ENCODE measurements at regions not wholly inside any gene's neighbourhood (a gene's known extent, or its start where the extent isn't known, plus 50 kb on each side); places are given as distances from the start of the nearest gene placed in this dataset.

DNA sequence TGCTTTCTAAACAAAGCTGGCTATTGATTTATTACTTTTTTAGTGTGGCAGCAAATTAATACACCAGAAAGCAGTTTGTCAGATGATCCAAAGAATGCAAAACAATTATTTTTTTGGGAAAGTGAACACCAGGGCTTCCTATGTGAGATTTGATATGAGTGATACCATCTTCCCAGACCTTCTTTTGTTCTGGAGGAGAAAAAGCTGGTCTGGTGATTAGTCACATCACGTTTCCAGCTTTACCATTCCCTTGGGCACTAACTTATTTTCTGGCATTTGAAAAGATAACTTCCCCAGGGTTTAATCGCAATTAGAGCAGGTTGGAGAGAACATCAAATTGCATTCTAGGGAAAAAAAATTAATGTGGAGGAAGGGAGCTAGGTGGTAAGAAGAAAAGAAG lies 182.9 kb upstream of the TANK start:
- H3K9me2 ChIP-seq (ENCODE audit: insufficient read depth) = no peaks in the 10 kb centered on the region
- Mint-ChIP-seq H3K9me3 (peaks cover 13% of the 10 kb centered on the region; the same call in 2 of the 3 replicates), H3K27ac (no peak overlapping the region), H3K27me3 (ENCODE audit: insufficient read depth, low read depth, poor library complexity) (peaks cover 1% of the 10 kb centered on the region), H3K4me1 (no peaks in the 10 kb centered on the region), H3K4me3 (no peak overlapping the region), H3K36me3 (ENCODE audit: low read depth) (peaks cover 9% of the 10 kb centered on the region; the same call in 2 of the 3 replicates)
- H3K27ac ChIP-seq (ENCODE audit: low read depth) = no peak overlapping the region
- H3K79me2 ChIP-seq (replicated peaks; ENCODE audit: insufficient read depth) = no peaks in the 10 kb centered on the region
- DNase-seq (ENCODE audit: low spot score) (no peak), ATAC-seq (no peak)
- no peaks in the 10 kb centered on the region for H3K4me1 ChIP-seq (ENCODE audit: insufficient read depth)
- no peak overlapping the region for H3K4me3 ChIP-seq
- H2AFZ ChIP-seq = no peak overlapping the region
- H3K36me3 ChIP-seq (ENCODE audit: insufficient read depth) = no peaks in the 10 kb centered on the region
- TF ChIP-seq CTCF (conservative IDR thresholded peaks at IDR 0.05; ENCODE audit: low read depth in 2 of 2) (no peak), EZH2phosphoT487 (IDR thresholded peaks at IDR 0.05; ENCODE audit: unreplicated experiment) (no peak), CREB1 (CRISPR knock-in tag; IDR thresholded peaks at IDR 0.05; ENCODE audit: low read depth) (no peak), STAT1 (IDR thresholded peaks at IDR 0.05; ENCODE audit: unreplicated experiment) (no peak), POLR2AphosphoS5 (IDR thresholded peaks at IDR 0.05; ENCODE audit: low read depth) (no peak), NANOG (IDR thresholded peaks at IDR 0.05; ENCODE audit: borderline replicate concordance) (no peak), ZNF331 (CRISPR knock-in tag; IDR thresholded peaks at IDR 0.05; ENCODE audit: low read depth) (no peak), JUNB (IDR thresholded peaks at IDR 0.05; ENCODE audit: unreplicated experiment) (no peak), ZNF114 (CRISPR knock-in tag; IDR thresholded peaks at IDR 0.05) (no peak)
- TF ChIP-seq, protein P1, sequence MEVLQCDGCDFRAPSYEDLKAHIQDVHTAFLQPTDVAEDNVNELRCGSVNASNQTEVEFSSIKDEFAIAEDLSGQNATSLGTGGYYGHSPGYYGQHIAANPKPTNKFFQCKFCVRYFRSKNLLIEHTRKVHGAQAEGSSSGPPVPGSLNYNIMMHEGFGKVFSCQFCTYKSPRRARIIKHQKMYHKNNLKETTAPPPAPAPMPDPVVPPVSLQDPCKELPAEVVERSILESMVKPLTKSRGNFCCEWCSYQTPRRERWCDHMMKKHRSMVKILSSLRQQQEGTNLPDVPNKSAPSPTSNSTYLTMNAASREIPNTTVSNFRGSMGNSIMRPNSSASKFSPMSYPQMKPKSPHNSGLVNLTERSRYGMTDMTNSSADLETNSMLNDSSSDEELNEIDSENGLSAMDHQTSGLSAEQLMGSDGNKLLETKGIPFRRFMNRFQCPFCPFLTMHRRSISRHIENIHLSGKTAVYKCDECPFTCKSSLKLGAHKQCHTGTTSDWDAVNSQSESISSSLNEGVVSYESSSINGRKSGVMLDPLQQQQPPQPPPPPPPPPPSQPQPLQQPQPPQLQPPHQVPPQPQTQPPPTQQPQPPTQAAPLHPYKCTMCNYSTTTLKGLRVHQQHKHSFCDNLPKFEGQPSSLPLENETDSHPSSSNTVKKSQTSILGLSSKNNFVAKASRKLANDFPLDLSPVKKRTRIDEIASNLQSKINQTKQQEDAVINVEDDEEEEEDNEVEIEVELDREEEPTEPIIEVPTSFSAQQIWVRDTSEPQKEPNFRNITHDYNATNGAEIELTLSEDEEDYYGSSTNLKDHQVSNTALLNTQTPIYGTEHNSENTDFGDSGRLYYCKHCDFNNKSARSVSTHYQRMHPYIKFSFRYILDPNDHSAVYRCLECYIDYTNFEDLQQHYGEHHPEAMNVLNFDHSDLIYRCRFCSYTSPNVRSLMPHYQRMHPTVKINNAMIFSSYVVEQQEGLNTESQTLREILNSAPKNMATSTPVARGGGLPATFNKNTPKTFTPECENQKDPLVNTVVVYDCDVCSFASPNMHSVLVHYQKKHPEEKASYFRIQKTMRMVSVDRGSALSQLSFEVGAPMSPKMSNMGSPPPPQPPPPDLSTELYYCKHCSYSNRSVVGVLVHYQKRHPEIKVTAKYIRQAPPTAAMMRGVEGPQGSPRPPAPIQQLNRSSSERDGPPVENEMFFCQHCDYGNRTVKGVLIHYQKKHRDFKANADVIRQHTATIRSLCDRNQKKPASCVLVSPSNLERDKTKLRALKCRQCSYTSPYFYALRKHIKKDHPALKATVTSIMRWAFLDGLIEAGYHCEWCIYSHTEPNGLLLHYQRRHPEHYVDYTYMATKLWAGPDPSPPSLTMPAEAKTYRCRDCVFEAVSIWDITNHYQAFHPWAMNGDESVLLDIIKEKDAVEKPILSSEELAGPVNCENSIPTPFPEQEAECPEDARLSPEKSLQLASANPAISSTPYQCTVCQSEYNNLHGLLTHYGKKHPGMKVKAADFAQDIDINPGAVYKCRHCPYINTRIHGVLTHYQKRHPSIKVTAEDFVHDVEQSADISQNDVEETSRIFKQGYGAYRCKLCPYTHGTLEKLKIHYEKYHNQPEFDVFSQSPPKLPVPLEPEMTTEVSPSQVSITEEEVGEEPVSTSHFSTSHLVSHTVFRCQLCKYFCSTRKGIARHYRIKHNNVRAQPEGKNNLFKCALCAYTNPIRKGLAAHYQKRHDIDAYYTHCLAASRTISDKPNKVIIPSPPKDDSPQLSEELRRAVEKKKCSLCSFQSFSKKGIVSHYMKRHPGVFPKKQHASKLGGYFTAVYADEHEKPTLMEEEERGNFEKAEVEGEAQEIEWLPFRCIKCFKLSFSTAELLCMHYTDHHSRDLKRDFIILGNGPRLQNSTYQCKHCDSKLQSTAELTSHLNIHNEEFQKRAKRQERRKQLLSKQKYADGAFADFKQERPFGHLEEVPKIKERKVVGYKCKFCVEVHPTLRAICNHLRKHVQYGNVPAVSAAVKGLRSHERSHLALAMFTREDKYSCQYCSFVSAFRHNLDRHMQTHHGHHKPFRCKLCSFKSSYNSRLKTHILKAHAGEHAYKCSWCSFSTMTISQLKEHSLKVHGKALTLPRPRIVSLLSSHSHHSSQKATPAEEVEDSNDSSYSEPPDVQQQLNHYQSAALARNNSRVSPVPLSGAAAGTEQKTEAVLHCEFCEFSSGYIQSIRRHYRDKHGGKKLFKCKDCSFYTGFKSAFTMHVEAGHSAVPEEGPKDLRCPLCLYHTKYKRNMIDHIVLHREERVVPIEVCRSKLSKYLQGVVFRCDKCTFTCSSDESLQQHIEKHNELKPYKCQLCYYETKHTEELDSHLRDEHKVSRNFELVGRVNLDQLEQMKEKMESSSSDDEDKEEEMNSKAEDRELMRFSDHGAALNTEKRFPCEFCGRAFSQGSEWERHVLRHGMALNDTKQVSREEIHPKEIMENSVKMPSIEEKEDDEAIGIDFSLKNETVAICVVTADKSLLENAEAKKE (CRISPR knock-in tag; IDR thresholded peaks at IDR 0.05) = no peak
- TF ChIP-seq, protein P2, sequence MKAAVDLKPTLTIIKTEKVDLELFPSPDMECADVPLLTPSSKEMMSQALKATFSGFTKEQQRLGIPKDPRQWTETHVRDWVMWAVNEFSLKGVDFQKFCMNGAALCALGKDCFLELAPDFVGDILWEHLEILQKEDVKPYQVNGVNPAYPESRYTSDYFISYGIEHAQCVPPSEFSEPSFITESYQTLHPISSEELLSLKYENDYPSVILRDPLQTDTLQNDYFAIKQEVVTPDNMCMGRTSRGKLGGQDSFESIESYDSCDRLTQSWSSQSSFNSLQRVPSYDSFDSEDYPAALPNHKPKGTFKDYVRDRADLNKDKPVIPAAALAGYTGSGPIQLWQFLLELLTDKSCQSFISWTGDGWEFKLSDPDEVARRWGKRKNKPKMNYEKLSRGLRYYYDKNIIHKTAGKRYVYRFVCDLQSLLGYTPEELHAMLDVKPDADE (IDR thresholded peaks at IDR 0.05) = no peak
- TF ChIP-seq, protein P3, sequence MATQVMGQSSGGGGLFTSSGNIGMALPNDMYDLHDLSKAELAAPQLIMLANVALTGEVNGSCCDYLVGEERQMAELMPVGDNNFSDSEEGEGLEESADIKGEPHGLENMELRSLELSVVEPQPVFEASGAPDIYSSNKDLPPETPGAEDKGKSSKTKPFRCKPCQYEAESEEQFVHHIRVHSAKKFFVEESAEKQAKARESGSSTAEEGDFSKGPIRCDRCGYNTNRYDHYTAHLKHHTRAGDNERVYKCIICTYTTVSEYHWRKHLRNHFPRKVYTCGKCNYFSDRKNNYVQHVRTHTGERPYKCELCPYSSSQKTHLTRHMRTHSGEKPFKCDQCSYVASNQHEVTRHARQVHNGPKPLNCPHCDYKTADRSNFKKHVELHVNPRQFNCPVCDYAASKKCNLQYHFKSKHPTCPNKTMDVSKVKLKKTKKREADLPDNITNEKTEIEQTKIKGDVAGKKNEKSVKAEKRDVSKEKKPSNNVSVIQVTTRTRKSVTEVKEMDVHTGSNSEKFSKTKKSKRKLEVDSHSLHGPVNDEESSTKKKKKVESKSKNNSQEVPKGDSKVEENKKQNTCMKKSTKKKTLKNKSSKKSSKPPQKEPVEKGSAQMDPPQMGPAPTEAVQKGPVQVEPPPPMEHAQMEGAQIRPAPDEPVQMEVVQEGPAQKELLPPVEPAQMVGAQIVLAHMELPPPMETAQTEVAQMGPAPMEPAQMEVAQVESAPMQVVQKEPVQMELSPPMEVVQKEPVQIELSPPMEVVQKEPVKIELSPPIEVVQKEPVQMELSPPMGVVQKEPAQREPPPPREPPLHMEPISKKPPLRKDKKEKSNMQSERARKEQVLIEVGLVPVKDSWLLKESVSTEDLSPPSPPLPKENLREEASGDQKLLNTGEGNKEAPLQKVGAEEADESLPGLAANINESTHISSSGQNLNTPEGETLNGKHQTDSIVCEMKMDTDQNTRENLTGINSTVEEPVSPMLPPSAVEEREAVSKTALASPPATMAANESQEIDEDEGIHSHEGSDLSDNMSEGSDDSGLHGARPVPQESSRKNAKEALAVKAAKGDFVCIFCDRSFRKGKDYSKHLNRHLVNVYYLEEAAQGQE (IDR thresholded peaks at IDR 0.05; ENCODE audit: unreplicated experiment) = no peak
- H3F3A ChIP-seq (replicated peaks; ENCODE audit: low read depth) = no peaks in the 10 kb centered on the region
- H3K4me2 ChIP-seq = no peak overlapping the region
- H3K27me3 ChIP-seq (ENCODE audit: insufficient read depth) = no peaks in the 10 kb centered on the region
- H4K20me1 ChIP-seq (replicated peaks; ENCODE audit: insufficient read depth) = no peaks in the 10 kb centered on the region
